Stimulated activated CD4-positive, alpha-beta T cell treated with anti-CD3 and anti-CD28 coated beads, Interleukin-12 subunit alpha, Interleukin-12 subunit beta, amount 100 ng/mL, for 48 hours (primary cell): ENCODE measurements at regions not wholly inside any gene's neighbourhood (a gene's known extent, or its start where the extent isn't known, plus 50 kb on each side); places are given as distances from the start of the nearest gene placed in this dataset.
"Not testable (repeated sequence)": the region's sequence is repeated elsewhere in the genome, so short reads cannot be mapped to it uniquely, and the experiment has no call there.

ENCODE experiments used
- DNase-seq, 3 donors: peaks; one replicate each; pipeline ENCODE4 v3.0.0-alpha.2; 2020; ENCODE audit warnings: low read depth in 2 of 3, low spot score in 1 of 3

DNA sequence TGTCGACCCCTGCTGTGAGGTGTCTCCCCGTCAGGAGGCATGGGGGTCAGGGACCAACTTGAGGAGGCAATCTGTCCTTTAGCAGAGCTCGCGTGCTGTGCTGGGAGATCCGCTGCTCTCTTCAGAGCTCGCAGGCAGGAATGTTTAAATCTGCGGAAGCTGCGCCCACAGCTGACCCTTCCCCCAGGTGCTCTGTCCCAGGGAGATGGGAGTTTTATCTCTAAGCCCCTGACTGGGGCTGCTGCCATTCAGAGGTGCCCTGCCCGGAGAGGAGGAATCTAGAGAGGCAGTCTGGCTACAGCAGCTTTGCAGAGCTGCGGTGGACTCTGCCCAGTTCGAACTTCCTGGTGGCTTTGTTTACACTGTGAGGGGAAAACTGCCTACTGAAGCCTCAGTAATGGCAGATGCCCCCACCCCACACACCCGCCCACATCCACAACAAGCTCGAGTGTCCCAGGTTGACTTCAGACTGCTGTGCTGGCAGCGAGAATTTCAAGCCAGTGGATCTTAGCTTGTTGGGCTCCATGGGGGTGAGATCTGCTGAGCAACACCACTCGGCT is 133.1 kb downstream of the CENPC start:
- DNase-seq: not testable (repeated sequence)

DNA sequence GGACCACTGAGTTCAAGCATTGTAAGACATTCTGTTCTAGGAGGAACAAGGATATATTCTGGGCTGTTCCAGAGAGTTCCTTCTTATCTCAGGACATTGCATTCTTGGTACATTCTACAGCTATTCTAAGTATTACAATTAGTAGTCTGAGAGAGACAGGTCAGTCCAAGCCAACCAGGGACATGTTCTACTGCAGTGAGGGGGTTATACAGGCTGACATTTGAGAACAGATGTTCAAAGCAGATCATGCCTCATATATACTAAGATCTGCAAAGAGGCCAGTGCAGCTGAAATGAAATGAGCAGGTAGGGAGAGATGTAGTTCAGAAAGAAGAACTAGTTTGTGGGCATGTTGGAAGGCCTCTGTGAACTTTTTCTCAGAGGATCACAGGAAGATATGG is 142.0 kb downstream of the CENPC start:
- DNase-seq: no peak

DNA sequence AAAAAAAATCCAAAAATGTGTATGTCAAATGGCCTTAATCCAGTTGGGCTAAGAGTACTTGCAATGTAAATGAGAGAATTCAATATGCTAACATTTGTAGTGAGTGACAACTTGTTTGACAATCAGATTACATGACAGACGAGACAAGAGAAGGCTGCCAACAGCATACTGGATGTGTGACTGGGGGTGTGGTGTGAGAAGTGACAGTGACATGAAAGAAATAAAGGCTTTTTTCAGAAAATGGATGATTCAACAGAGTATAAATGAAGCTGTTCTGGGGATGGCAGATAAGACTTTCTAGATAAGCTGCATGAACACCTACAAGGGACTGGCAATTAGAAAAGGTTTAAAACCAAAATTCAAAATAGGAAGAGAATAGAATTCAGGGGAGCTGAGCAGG is 143.4 kb downstream of the CENPC start:
- DNase-seq: no peak

DNA sequence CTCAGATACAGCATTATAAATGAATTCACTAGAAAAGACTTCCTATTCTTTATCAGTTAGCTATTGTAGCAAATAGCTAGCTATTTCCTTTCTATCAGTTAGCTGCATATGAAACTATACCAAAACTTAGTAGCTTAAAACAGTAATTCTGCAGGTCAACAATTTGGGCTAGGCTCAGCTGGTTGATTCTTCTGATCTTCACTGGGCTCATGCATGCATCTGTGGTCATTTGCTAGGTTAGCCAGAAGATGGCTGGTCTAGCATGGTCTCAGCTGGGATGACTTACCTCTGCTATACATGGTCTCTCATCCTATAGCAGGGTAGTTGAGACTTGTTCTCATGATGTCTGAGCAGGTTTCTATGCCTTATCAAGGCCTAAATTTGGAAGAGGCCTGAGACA is 147.4 kb downstream of the CENPC start:
- DNase-seq: no peak

DNA sequence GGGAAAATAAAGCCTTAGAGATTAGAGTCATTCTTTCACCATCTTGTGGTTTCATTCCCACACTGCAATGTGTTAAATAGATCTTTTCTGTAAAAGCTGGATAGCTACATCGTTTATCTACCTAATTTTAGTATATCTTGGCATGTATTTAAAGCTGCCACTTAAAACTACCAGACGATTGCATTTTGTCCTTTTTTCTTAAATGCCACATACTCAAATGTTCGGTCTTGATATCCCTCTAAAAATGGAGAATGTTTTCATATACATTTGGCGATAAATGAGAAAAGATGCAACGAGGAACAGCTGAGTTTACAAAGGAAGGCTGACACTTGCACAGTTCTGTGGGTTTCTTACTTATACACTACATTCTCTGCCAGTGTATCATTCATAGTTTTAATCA is 148.3 kb downstream of the CENPC start:
- no peak for DNase-seq

DNA sequence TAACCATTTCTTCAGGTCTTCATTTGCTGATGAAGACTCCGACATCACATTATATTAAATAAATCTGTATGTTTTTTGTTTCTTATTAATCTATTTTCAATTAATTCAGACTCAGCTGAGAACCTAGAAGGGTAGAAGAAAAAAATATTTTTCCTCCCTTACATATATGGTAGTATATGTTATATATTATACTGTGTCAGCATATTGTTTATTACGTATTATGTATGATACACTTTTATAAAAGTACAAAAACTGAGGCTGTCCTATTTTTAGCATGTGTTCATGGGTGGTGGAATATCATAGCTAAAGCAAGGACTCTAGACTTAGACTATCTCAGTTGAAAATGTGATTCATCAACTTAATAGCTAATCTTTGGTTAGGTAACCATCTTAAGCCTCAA is 149.3 kb downstream of the CENPC start:
- no peak for DNase-seq

DNA sequence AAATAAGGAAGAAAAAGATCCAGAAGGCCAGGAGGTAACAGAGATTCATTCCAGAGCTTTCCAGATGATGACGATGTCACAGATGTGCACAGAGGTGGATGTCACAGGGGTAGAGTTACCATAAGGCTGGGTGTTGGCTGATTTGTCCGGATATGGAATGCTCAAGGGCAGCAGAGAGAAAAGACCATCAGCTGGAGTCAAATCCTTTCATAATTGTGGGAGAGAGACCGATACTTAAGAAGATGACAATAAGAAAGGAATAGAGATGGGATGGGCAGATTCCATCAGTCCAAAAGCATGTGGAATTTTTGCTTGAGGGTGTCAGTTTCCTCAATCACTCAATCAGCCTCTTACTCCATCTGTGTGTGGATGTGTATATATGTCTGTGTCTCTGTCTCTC is 150.4 kb downstream of the CENPC start:
- no peak for DNase-seq

DNA sequence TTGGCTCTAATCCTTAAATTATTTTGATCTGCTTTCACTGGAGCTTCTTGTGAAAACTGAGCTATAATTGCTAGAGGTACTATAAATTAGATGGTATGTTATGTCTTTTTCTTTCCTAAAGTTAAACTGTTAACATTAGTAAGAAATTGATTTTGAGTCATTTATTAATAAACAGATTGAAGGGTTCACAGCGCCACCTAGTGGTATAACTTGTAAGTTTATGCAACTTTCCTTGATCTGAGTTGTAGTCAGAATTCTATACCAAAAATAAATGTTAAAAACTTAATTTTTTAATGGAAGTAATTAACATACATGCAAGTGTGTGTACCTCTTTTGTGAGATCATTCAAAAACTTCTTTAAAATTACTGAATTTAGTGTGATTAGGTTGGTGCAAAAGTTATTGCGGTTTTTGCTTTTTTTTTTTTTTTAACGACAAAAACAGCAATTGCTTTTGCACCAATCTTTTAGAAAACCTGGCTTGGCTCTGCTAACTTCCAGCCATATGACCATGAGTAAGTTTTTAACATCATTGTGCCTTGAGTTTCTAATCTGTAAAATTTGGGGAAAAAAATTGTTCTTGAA is 151.5 kb downstream of the CENPC start:
- peak in 2 of 3 donors; percentile 3 to 43 for DNase-seq

DNA sequence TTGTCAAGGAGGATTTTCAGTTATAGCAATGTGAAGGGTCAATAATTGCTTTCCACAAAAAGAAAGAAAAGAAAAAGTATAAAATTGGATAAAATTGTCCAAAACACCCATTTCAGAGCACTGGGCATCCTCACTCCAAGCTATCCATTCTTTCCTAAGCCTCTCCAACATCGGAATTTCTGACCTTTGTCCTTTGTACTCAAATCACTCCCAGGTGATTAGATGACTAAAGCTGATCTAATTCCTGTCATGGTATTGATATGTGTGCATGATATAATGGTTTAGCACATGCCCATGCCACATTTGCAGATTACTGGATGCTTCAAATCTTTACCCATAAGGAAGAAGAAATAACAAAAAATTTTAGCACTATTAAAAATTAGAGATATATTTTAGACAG is 152.3 kb downstream of the CENPC start:
- no peak for DNase-seq

DNA sequence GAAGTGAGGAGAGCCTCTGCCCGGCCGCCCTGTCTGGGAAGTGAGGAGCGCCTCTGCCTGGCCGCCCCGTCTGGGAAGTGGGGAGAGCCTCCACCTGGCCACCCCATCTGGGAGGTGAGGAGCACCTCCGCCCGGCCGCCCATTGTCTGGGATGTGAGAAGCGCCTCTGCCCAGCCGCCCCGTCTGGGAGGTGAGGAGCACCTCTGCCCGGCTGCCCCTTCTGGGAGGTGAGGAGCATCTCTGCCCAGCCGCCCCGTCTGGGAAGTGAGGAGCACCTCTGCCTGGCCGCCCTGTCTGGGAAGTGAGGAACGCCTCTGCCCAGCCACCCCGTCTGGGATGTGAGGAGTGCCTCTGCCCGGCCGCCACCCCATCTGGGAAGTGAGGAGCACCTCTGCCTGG is 163.9 kb downstream of the CENPC start:
- not testable (repeated sequence) for DNase-seq

DNA sequence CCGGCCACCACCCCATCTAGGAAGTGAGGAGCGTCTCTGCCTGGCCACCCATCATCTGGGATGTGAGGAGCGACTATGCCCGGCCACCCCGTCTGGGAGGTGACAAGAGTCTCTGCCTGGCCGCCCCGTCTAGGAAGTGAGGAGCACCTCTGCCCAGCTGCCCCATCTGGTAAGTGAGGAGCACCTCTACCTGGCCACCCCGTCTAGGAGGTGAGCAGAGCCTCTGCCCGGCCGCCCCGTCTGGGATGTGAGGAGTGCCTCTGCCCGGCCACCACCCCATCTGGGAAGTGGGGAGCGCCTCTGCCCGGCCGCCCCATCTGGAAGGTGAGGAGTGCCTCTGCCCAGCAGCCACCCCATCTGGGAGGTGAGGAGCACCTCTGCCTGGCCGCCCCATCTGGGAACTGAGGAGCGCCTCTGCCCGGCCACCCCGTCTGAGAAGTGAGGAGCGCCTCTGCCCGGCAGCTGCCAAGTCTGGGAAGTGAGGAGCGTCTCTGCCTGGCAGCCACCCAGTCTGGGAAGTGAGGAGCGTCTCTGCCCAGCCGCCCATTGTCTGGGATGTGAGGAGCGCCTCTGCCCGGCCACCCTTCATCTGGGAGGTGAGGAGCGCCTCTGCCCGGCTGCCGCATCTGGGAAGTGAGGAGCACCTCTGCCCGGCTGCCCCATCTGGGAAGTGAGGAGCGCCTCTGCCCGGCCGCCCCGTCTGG is 164.4 kb downstream of the CENPC start:
- not testable (repeated sequence) for DNase-seq

DNA sequence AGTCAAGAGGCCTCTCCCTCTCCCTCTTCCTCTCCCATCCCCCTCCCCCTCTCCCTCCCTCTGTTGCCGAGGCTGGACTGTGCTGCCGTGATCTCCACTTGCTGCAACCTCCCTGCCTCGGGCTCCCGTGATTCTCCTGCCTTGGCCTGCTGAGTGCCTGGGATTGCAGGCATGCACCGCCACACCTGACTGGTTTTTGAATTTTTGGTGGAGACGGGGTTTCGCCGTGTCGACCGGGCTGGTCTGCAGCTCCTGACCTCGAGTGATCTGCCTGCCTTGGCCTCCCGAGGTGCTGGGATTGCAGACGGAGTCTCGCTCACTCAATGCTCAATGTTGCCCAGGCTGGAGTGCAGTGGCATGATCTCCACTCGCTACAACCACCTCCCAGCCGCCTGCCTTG is 165.1 kb downstream of the CENPC start:
- DNase-seq: no peak

DNA sequence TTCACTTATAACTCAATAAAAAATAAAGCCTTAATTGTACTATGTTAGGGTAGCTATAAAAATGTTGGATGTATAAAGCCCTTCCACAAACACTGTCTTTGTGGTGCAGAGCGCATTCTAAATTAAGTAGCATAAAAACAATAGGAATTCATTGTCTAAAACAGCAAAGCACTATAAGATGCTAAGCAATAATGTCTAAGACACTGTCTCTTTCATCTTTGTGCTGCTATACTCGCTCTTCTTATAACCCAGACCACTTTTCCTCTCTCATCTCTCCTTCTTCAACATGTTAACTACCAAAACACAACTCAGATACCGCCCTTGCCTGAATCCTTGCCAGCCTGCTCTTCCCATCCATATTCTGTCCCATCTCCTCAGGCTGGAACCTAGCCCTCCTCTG is 170.0 kb downstream of the CENPC start:
- DNase-seq: no peak

DNA sequence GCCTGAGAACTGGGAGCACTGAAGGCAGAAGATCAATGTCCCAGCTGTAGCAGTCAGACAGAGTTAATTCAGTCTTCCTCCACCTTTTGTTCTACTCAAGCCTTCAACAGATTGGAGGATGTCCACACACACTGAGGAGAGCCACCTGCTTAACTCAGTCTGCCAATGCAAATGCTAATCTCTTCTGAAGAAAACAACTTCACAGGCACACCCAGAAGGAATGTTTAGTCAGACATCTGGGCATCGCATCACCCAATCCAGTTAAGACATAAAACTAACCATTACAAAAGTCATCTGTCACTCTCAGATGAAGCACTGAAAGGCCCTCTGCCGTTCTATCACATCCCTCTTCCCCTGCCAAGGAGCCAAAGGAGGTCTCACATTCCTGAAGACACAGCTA is 173.7 kb downstream of the CENPC start:
- no peak for DNase-seq

DNA sequence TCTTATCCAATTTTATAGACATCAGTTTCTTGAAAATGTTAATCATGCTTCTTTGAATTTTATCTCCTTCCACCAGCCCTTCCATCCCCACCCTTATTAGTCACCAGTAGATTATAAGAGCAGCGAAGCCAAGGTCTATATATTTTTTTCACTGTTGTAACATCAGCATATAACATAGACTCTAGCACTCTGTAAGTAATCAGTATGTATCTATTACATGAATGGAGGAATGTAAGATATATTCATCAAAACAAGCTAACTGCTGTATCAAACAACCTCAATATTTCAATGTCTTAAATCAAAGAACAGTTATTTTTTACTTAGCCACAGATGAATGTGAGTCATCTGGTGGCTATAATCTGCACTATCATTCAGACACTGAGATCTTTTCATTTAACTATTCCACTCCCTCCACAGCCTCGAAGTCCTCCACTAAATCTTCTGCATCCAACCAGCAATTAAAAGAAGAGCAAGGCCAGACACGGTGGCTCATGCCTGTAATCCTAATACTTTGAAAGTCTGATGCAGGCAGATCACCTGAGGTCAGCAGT is 178.9 kb downstream of the CENPC start:
- DNase-seq: no peak

DNA sequence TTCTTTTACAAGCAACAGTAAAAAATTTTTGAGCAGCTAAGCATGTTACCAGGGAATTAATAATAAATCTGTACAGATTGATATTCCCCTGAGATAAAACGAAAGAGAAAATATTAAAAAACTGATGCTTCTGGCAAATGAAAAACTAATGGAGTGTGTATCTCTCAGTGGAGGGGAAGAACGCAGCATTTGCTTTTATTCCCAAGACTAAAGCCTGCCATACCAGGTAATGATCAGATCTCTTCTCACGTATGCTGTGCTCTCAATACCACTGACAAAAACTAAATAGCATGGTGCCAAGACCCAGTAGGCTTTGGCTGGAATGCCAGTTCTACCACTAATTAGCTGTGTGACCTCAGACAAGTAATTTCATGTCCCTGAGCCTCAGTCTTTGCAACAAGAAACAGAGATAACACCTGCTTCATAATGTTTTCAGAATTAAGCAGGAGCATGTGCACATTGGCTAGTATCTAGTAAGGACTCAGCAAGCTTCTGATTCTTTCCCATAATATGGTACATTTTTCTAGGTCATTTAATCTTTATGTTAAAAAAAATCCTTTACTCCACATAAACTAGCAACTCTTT is 179.6 kb downstream of the CENPC start:
- no peak for DNase-seq

DNA sequence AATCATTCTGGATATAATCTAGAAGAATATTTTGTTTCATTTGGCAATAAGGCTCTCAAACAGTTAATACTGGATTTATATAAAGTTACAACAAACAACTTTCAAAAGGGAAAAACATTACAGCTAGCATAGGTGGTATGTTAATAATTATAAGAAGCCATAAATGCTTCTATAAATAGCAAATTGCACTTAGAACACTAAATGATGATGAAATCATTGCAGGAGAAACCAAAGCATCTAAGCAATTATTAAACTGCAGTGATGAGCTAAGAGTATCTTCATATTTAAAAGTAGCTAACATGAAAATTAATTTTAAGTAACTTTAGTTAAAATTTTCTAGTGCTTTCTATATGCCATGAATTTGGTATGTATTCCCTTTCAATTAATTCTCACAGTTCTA is 189.5 kb downstream of the CENPC start:
- no peak for DNase-seq

DNA sequence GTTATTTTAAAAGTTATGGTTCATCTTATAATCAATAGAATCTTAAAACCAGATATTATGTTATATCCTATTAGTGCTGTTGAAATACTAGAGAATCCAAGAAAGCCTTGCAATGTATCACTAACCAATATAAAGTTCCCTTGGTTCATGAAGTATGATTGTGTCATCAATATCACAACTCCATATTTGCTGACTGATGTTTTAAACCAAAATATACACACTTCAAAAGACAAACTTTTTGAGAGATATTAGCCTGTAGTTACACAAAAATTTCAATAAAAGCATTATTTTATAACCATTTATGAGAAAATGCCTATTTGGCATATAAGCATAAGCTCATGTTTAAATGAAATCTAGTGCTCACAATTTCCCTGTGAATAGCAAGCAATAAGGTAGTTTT is 198.6 kb downstream of the CENPC start:
- DNase-seq: no peak

DNA sequence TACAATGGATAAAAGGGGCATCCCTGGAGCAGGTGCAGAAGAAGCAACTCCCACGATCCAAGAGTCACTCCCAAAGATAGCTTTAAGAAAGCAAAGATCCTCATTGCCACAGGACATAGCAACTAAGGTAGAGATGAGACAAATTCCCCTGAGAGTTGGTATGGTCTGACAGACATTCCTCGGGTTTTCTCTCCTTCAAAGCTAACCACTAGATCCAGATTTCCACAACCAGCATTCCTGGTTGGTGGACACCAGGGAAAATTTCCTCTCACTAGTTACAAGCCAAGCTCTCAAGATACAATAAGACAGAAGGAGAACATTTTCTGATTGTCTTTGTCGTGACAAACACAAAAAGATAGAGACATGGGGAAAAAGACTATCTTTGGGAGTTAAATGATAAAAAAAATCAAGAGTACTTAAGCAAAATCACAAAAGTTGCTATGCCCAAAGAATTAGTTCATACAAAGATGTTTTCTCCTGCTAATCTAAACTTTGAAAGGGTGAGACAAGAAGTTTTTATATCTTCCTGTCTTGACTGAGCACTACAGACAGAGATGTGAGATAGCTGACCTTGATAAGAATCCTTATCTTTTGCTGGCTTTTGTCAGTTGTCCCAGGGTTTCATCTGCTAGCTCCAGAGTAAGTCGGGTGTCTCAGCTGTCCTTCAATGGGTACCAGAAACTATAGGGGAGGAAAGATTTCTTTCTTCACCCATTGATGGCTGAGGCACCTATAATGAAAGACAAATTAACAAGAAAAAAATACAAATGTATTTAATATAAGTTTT is 200.5 kb downstream of the CENPC start:
- DNase-seq: no peak

DNA sequence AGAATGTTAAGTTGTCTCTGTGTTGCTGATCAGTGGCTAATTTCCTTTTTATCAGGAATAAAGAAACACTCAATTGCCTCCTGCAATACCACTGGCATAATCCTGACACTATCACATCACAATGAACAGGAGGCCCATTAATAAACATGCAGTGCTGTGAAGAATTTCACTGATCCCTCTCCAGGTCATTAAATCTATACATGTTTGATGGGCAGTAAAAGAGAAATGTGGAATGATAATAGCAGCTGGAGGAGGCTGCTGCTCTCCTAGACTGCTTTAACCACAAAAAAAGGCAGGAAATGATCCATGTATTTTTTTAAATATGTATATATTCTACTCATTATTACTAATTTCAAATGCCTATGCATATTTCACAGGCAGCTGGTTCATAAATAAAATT is 202.1 kb downstream of the CENPC start:
- no peak for DNase-seq

DNA sequence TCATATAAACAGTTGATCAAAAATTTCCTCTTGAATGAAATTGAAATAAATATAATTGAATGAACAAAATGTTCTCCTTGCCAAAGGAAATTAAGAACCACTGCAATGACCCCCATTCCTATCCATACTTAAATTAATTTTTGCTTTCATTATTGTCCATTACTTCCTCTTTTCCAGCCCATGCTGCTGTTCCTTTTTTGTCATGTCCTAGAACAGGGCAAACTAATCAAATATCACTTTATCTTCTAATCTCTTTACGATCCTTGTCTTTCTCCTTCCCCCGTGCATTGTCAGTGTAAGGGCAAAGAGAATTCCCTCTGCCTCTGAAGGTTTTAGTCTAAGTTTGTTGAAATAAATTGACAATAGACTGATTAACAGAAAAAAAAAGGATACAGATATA is 203.0 kb downstream of the CENPC start:
- no peak for DNase-seq

DNA sequence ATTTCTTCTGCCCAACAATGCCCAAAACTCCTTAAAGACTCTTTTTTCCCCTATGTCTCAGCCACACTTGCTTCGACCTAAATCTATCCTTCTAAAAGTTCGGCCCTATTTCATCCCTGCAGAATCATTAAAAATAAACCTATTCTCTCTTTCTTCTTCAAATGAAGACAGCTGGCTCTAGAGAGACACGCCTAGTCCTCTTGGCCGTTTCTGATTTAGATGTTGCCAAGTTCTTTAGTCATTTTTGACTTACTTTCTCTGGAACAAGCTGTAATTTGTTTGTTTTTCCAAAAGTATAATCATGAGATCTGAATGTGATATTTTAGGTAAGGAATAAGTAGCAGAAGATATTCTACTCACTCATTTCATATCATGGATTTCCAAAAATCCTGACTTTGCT is 211.6 kb downstream of the CENPC start:
- DNase-seq: no peak
